HCT116 (cell line): ENCODE measurements at regions not wholly inside any gene's neighbourhood (a gene's known extent, or its start where the extent isn't known, plus 50 kb on each side); places are given as distances from the start of the nearest gene placed in this dataset.

Experiments used
- ATAC-seq: fragments of 200-7000 bp; cut with Tn5 transposase; 2 replicates; pipeline ENCODE4 v1.9.1; 2020; ENCODE audit warnings: mild to moderate bottlenecking, moderate library complexity
- BruUV-seq: library from RNA; stranded (reverse); fragments of 400-500 nt; replicated peaks from 2 replicates; lab custom pipeline; 2021; lab: Mats Ljungman, UMichigan
- CTCF ChIA-PET: fragments of 300-600 bp; sonication (Branson Sonifier 250); formaldehyde crosslinking; loops from one replicate; lab custom pipeline; 2021; ENCODE audit warnings: antibody characterized with exemption; lab: Charles Lee
- POLR2A ChIA-PET: fragments of 300-600, 350-600 bp; sonication (Branson Sonifier 250); formaldehyde crosslinking; loops from one replicate; lab custom pipeline; 2021; ENCODE audit warnings: antibody characterized with exemption; lab: Charles Lee
- RAD21 ChIA-PET, 2 experiments: fragments of 300-600 bp; sonication (Branson Sonifier 250); formaldehyde crosslinking; loops; one replicate each; lab custom pipeline; 2023; ENCODE audit warnings: low total read pairs in 2 of 2; ENCODE audit not compliant: uncharacterized antibody in 2 of 2, unreplicated experiment in 2 of 2, low non-redundant PET in 1 of 2; lab: Charles Lee
- DNase-seq: peaks from one replicate; pipeline ENCODE4 v3.0.0-alpha.2; 2010; ENCODE audit warnings: low read depth, low spot score
- H2AFZ ChIP-seq: fragments of 200-600 bp; shearing (Covaris generic), sonication (generic); 2 replicates; pipeline ENCODE4 v1.6.1; 2017; ENCODE audit warnings: low read depth, mixed run types, mixed read lengths, antibody characterized with exemption, low read length; ENCODE audit not compliant: poor library complexity, severe bottlenecking
- H3K27ac ChIP-seq: 2 replicates; pipeline ENCODE4 v1.5.1; 2012; ENCODE audit warnings: low read depth, low read length
- H3K27me3 ChIP-seq: fragments of 200-600 bp; sonication (generic); 2 replicates; pipeline ENCODE4 v1.6.1; 2016; ENCODE audit warnings: mixed run types, low read length, mixed read lengths; ENCODE audit not compliant: insufficient read depth
- H3K36me3 ChIP-seq, 2 experiments: fragments of 200-500 bp in 1 of 2; fragments of 200-600 bp in 1 of 2; sonication (Bioruptor generic) in 1 of 2; sonication (generic) in 1 of 2; 2 replicates each; pipeline versions ENCODE4 v1.5.1 to v1.6.1; 2014 to 2016; ENCODE audit warnings: low read length in 2 of 2, inconsistent platforms in 1 of 2, mixed read lengths in 1 of 2, mixed run types in 1 of 2; ENCODE audit not compliant: insufficient read depth in 2 of 2, control insufficient read depth in 1 of 2
- H3K4me1 ChIP-seq, 2 experiments: fragments of 200-600 bp in 1 of 2; sonication (generic) in 1 of 2; 2 replicates each; pipeline versions ENCODE4 v1.5.1 to v1.6.1; 2012 to 2017; ENCODE audit warnings: low read length in 2 of 2, inconsistent platforms in 1 of 2, mild to moderate bottlenecking in 1 of 2, mixed read lengths in 1 of 2, mixed run types in 1 of 2, moderate library complexity in 1 of 2; ENCODE audit not compliant: insufficient read depth in 2 of 2, control insufficient read depth in 1 of 2
- H3K4me2 ChIP-seq: fragments of 200-600 bp; sonication (generic); 2 replicates; pipeline ENCODE4 v1.6.1; 2017; ENCODE audit warnings: mixed run types, low read length, mixed read lengths
- H3K4me3 ChIP-seq, 2 experiments: fragments of 200-600 bp in 1 of 2; sonication (generic) in 1 of 2; replicated peaks in 1 of 2; 2 replicates each; pipeline ENCODE4 v1.5.1; 2011 to 2016; ENCODE audit warnings: low read length in 2 of 2, control low read depth in 1 of 2, low read depth in 1 of 2, mild to moderate bottlenecking in 1 of 2, mixed read lengths in 1 of 2, mixed run types in 1 of 2
- H3K79me2 ChIP-seq: fragments of 200-600 bp; sonication (generic); 2 replicates; pipeline ENCODE4 v1.6.1; 2017; ENCODE audit warnings: mild to moderate bottlenecking, mixed run types, low read length, moderate library complexity, mixed read lengths; ENCODE audit not compliant: insufficient read depth
- H3K9ac ChIP-seq: fragments of 200-600 bp; sonication (generic); 2 replicates; pipeline ENCODE4 v1.6.1; 2016; ENCODE audit warnings: low read length, mixed read lengths
- H3K9me2 ChIP-seq: fragments of 200-600 bp; sonication (generic), shearing (Covaris generic); 2 replicates; pipeline ENCODE4 v1.6.1; 2017; ENCODE audit warnings: mixed run types, mild to moderate bottlenecking, moderate library complexity; ENCODE audit not compliant: insufficient read depth
- H3K9me3 ChIP-seq, 2 experiments: fragments of 200-500 bp in 1 of 2; fragments of 200-600 bp in 1 of 2; sonication (Bioruptor generic) in 1 of 2; sonication (generic) in 1 of 2; 2 replicates each; pipeline ENCODE4 v1.6.1; 2014 to 2017; ENCODE audit warnings: low read length in 2 of 2, mixed read lengths in 2 of 2, inconsistent platforms in 1 of 2, low read depth in 1 of 2, mild to moderate bottlenecking in 1 of 2, mixed run types in 1 of 2, moderate library complexity in 1 of 2; ENCODE audit not compliant: control insufficient read depth in 1 of 2, insufficient read depth in 1 of 2
- H4K20me1 ChIP-seq: fragments of 200-600 bp; sonication (generic), shearing (Covaris generic); 2 replicates; pipeline ENCODE4 v1.6.1; 2017; ENCODE audit warnings: mixed run types, mild to moderate bottlenecking, moderate library complexity; ENCODE audit not compliant: insufficient read depth
- CBX3 ChIP-seq: IDR thresholded peaks from 2 replicates; pipeline ENCODE4 v1.6.1; 2012; ENCODE audit warnings: low read depth
- EGR1 ChIP-seq: IDR thresholded peaks from 2 replicates; pipeline ENCODE4 v1.6.1; 2012; ENCODE audit warnings: low read depth
- EZH2phosphoT487 ChIP-seq: fragments of 200-600 bp; IDR thresholded peaks from 2 replicates; pipeline ENCODE4 v1.6.1; 2018; ENCODE audit warnings: antibody characterized with exemption, borderline replicate concordance
- JUND ChIP-seq: IDR thresholded peaks from 2 replicates; pipeline ENCODE4 v1.6.1; 2012
- SP1 ChIP-seq: IDR thresholded peaks from 2 replicates; pipeline ENCODE4 v1.6.1; 2012; ENCODE audit warnings: low read depth
- ZBTB33 ChIP-seq: IDR thresholded peaks from 2 replicates; pipeline ENCODE4 v1.6.1; 2011; ENCODE audit warnings: mild to moderate bottlenecking, low read length, moderate library complexity; ENCODE audit not compliant: insufficient replicate concordance; ENCODE audit errors: extremely low read depth
- intact Hi-C: fragments of 100-400 bp; cut with micrococcal nuclease; formaldehyde crosslinking; loops from 2 replicates; pipeline ENCODE4 v1.10.0; 2022
- TF ChIP-seq, protein P1 (sequence below): IDR thresholded peaks from 2 replicates; pipeline ENCODE4 v1.6.1; 2012; ENCODE audit warnings: low read depth

GRCh38 chr2:14313341-14313740 lies 319.2 kb upstream of the LRATD1 start:
- ChIA-PET POLR2A (no interaction called here), RAD21 (no interaction called here), CTCF (no interaction called here)
- Histone ChIP-seq H3K79me2 (no peaks in the 10 kb centered on the region), H2AFZ (no peak overlapping the region), H3K4me3 (no peak overlapping the region), H3K9ac (no peak overlapping the region), H3K27me3 (no peaks in the 10 kb centered on the region), H3K9me3 (peaks cover 23 to 24% of the 10 kb centered on the region in 2 experiments; a peak in 2 of 4 replicates), H3K36me3 (no peaks in the 10 kb centered on the region), H3K9me2 (no peaks in the 10 kb centered on the region), H3K4me1 (no peaks in the 10 kb centered on the region), H3K27ac (no peak overlapping the region), H4K20me1 (no peaks in the 10 kb centered on the region), H3K4me2 (no peak overlapping the region)
- ATAC-seq, result no peak
- BruUV-seq, result no TSS peak
- TF ChIP-seq, protein P1, sequence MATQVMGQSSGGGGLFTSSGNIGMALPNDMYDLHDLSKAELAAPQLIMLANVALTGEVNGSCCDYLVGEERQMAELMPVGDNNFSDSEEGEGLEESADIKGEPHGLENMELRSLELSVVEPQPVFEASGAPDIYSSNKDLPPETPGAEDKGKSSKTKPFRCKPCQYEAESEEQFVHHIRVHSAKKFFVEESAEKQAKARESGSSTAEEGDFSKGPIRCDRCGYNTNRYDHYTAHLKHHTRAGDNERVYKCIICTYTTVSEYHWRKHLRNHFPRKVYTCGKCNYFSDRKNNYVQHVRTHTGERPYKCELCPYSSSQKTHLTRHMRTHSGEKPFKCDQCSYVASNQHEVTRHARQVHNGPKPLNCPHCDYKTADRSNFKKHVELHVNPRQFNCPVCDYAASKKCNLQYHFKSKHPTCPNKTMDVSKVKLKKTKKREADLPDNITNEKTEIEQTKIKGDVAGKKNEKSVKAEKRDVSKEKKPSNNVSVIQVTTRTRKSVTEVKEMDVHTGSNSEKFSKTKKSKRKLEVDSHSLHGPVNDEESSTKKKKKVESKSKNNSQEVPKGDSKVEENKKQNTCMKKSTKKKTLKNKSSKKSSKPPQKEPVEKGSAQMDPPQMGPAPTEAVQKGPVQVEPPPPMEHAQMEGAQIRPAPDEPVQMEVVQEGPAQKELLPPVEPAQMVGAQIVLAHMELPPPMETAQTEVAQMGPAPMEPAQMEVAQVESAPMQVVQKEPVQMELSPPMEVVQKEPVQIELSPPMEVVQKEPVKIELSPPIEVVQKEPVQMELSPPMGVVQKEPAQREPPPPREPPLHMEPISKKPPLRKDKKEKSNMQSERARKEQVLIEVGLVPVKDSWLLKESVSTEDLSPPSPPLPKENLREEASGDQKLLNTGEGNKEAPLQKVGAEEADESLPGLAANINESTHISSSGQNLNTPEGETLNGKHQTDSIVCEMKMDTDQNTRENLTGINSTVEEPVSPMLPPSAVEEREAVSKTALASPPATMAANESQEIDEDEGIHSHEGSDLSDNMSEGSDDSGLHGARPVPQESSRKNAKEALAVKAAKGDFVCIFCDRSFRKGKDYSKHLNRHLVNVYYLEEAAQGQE, result no peak
- TF ChIP-seq CBX3 (no peak), SP1 (no peak), EGR1 (no peak), JUND (no peak), EZH2phosphoT487 (no peak), ZBTB33 (no peak)
- intact Hi-C loops, result no loop called here
- no peak for DNase-seq
